HG03139 (cell line): ENCODE measurements at regions not wholly inside any gene's neighbourhood (a gene's known extent, or its start where the extent isn't known, plus 50 kb on each side); places are given as distances from the start of the nearest gene placed in this dataset.
A peak's percentile ranks its signal among the peaks of the same experiment; 100 is the strongest.

Experiments used
- ATAC-seq: cut with Tn5 transposase; IDR thresholded peaks from one replicate; pipeline ENCODE4 v1.9.1; 2021; ENCODE audit not compliant: unreplicated experiment

GRCh38 chr5:164555809-164556208, 1050.4 kb downstream of the MAT2B start:
- no peak for ATAC-seq

- no peak for ATAC-seq
Observed at GRCh38 chr5:164560216-164560615, 1054.8 kb downstream of the MAT2B start.

- ATAC-seq = no peak
Observed at GRCh38 chr5:164561933-164562872, 1056.8 kb downstream of the MAT2B start.

GRCh38 chr5:164563370-164563769, 1058.0 kb downstream of the MAT2B start:
- ATAC-seq = no peak

GRCh38 chr5:164573397-164573796, 1068.0 kb downstream of the MAT2B start:
- no peak for ATAC-seq

GRCh38 chr5:164577201-164577600, 1071.8 kb downstream of the MAT2B start:
- ATAC-seq = no peak

GRCh38 chr5:164577742-164578141, 1072.3 kb downstream of the MAT2B start:
- ATAC-seq = no peak

GRCh38 chr5:164578401-164578800, 1073.0 kb downstream of the MAT2B start:
- no peak for ATAC-seq

GRCh38 chr5:164578911-164579310, 1073.5 kb downstream of the MAT2B start:
- ATAC-seq = no peak

GRCh38 chr5:164580155-164580554, 1074.7 kb downstream of the MAT2B start:
- no peak for ATAC-seq

- ATAC-seq = no peak
Observed at GRCh38 chr5:164581889-164582288, 1076.5 kb downstream of the MAT2B start.

GRCh38 chr5:164593982-164594381, 1088.6 kb downstream of the MAT2B start:
- no peak for ATAC-seq

- ATAC-seq = peak; percentile 94
Observed at GRCh38 chr5:164597293-164597900, 1092.0 kb downstream of the MAT2B start.

GRCh38 chr5:164600274-164600673, 1094.9 kb downstream of the MAT2B start:
- no peak for ATAC-seq

GRCh38 chr5:164600929-164601535, 1095.6 kb downstream of the MAT2B start:
- no peak for ATAC-seq

- no peak for ATAC-seq
Observed at GRCh38 chr5:164608507-164608906, 1103.1 kb downstream of the MAT2B start.

- ATAC-seq = no peak
Observed at GRCh38 chr5:164610374-164610773, 1105.0 kb downstream of the MAT2B start.

- ATAC-seq = no peak
Observed at GRCh38 chr5:164614707-164615106, 1109.3 kb downstream of the MAT2B start.

GRCh38 chr5:164617290-164617689, 1111.9 kb downstream of the MAT2B start:
- no peak for ATAC-seq

GRCh38 chr5:164627021-164627420, 1121.6 kb downstream of the MAT2B start:
- ATAC-seq = no peak

GRCh38 chr5:164636456-164636855, 1131.0 kb downstream of the MAT2B start:
- ATAC-seq = no peak
